ENCODE measurements at regions not wholly inside any gene's neighbourhood (a gene's known extent, or its start where the extent isn't known, plus 50 kb on each side); places are given as distances from the start of the nearest gene placed in this dataset.

DNA sequence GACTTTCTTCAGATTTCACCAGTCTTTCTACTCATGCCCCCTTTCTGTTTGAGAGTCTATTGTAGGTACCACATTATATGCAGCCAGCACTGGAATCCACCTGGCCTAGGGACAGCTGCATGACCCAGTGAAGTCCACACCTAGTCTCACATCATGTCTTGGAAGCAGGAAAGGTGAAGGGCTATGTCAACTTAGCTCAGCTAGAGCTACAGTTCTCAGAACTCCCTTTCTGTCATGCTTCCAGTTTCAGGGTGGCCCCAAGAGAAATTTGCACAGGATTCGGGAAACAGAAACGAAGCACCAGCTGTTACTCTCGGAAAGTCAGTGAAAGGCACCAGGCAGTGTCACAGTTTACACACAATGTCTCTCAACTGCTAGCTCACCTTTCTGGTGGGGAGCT, 51.6 kb upstream of the NLRP1 start:
- Mint-ChIP-seq H3K9me3 (ENCODE audit: unreplicated experiment) (no peaks in the 10 kb centered on the region), H3K4me3 (ENCODE audit: unreplicated experiment) (no peak overlapping the region), H3K36me3 (ENCODE audit: unreplicated experiment) (no peaks in the 10 kb centered on the region), H3K27me3 (ENCODE audit: unreplicated experiment) (peaks cover 4% of the 10 kb centered on the region), H3K27ac (ENCODE audit: unreplicated experiment) (no peak overlapping the region), H3K4me1 (ENCODE audit: low read depth, unreplicated experiment) (peaks cover 18% of the 10 kb centered on the region)
- no peak for DNase-seq
- TF ChIP-seq CTCF (IDR thresholded peaks at IDR 0.05; ENCODE audit: partially characterized antibody, unreplicated experiment) = no peak

- H3K36me3 Mint-ChIP-seq (ENCODE audit: unreplicated experiment) = no peaks in the 10 kb centered on the region
- peaks cover 7% of the 10 kb centered on the region for H3K27me3 Mint-ChIP-seq (ENCODE audit: unreplicated experiment)
- DNase-seq = no peak
- no peak overlapping the region for H3K4me3 Mint-ChIP-seq (ENCODE audit: unreplicated experiment)
- no peaks in the 10 kb centered on the region for H3K9me3 Mint-ChIP-seq (ENCODE audit: unreplicated experiment)
- TF ChIP-seq CTCF (IDR thresholded peaks at IDR 0.05; ENCODE audit: partially characterized antibody, unreplicated experiment) = no peak
- peaks cover 2% of the 10 kb centered on the region for H3K4me1 Mint-ChIP-seq (ENCODE audit: low read depth, unreplicated experiment)
- no peak overlapping the region for H3K27ac Mint-ChIP-seq (ENCODE audit: unreplicated experiment)
These were observed 54.3 kb upstream of the NLRP1 start for GRCh38 chr17:5638596-5638995.

DNA sequence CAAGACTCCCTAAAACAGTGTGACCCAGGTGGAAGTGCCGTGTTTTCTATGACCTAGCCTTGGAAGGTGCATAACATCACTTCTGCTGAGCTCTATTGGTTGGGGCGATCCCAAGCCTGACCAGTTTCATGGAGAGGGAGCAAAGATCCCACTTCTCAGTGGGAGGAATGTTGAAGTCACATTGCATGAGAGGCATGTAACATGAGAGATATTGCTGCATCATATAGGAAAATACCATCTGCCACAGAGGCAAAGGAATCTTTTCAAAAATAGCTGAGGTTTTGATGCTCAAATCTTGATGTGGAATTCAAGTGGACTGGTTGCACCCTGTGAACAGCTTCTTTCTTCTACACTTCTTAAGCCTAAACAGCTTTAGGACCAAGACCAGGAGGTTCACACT, 56.4 kb upstream of the NLRP1 start:
- Mint-ChIP-seq H3K4me3 (ENCODE audit: unreplicated experiment) (no peak overlapping the region), H3K27me3 (ENCODE audit: unreplicated experiment) (peaks cover 7% of the 10 kb centered on the region), H3K27ac (ENCODE audit: unreplicated experiment) (no peak overlapping the region), H3K4me1 (ENCODE audit: low read depth, unreplicated experiment) (peaks cover 2% of the 10 kb centered on the region), H3K36me3 (ENCODE audit: unreplicated experiment) (no peaks in the 10 kb centered on the region), H3K9me3 (ENCODE audit: unreplicated experiment) (no peaks in the 10 kb centered on the region)
- no peak for TF ChIP-seq CTCF (IDR thresholded peaks at IDR 0.05; ENCODE audit: partially characterized antibody, unreplicated experiment)
- no peak for DNase-seq

GRCh38 chr17:5642752-5643151, 58.4 kb upstream of the NLRP1 start:
- H3K27ac Mint-ChIP-seq (ENCODE audit: unreplicated experiment) = no peak overlapping the region
- no peak for TF ChIP-seq CTCF (IDR thresholded peaks at IDR 0.05; ENCODE audit: partially characterized antibody, unreplicated experiment)
- no peak overlapping the region for H3K4me3 Mint-ChIP-seq (ENCODE audit: unreplicated experiment)
- DNase-seq = no peak
- no peaks in the 10 kb centered on the region for H3K4me1 Mint-ChIP-seq (ENCODE audit: low read depth, unreplicated experiment)
- no peaks in the 10 kb centered on the region for H3K36me3 Mint-ChIP-seq (ENCODE audit: unreplicated experiment)
- no peaks in the 10 kb centered on the region for H3K9me3 Mint-ChIP-seq (ENCODE audit: unreplicated experiment)
- peaks cover 5% of the 10 kb centered on the region for H3K27me3 Mint-ChIP-seq (ENCODE audit: unreplicated experiment)

DNA sequence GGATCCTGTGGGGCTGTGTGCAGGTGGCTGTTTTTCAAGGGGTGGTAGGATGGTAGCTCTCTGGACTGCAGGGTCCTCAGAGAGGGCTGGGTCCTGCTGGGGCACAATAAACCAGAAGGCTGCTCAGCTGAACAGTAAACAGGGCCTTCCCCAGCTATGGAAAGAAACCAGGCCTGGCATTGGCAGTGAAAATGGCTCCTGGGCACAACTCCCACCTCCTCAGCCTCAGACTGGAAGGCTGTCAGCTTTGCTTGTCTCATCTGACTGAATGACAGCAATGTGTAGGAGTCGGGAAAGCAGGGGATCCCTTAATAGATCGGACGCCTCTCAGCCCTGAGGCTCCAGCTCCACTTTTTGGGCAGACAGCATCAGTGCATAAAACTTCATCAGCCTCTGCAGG, 59.8 kb upstream of the NLRP1 start:
- TF ChIP-seq CTCF (IDR thresholded peaks at IDR 0.05; ENCODE audit: partially characterized antibody, unreplicated experiment) = no peak
- Mint-ChIP-seq H3K4me1 (ENCODE audit: low read depth, unreplicated experiment) (no peaks in the 10 kb centered on the region), H3K4me3 (ENCODE audit: unreplicated experiment) (no peak overlapping the region), H3K27me3 (ENCODE audit: unreplicated experiment) (peaks cover 5% of the 10 kb centered on the region), H3K27ac (ENCODE audit: unreplicated experiment) (no peak overlapping the region), H3K9me3 (ENCODE audit: unreplicated experiment) (no peaks in the 10 kb centered on the region), H3K36me3 (ENCODE audit: unreplicated experiment) (no peaks in the 10 kb centered on the region)
- DNase-seq = no peak
